Stomach smooth muscle (tissue), 2 donors: ENCODE measurements at regions not wholly inside any gene's neighbourhood (a gene's known extent, or its start where the extent isn't known, plus 50 kb on each side); places are given as distances from the start of the nearest gene placed in this dataset.

ENCODE experiments used
- H3K27ac ChIP-seq: one replicate; pipeline ENCODE4 v1.7.0; 2013; ENCODE audit warnings: mild to moderate bottlenecking, low read length, inconsistent platforms
- H3K27me3 ChIP-seq, 2 donors: one replicate each; pipeline ENCODE4 v1.7.0; 2013; ENCODE audit warnings: low read length in 2 of 2; ENCODE audit not compliant: insufficient read depth in 2 of 2, control insufficient read depth in 1 of 2
- H3K36me3 ChIP-seq, 2 donors: one replicate each; pipeline ENCODE4 v1.7.0; 2013; ENCODE audit warnings: low read length in 2 of 2; ENCODE audit not compliant: control insufficient read depth in 2 of 2, insufficient read depth in 2 of 2
- H3K4me1 ChIP-seq: one replicate; pipeline ENCODE4 v1.7.0; 2013; ENCODE audit warnings: low read length; ENCODE audit not compliant: control insufficient read depth, insufficient read depth
- H3K4me3 ChIP-seq, 2 donors: one replicate each; pipeline ENCODE4 v1.7.0; 2013; ENCODE audit warnings: low read length in 2 of 2
- H3K9ac ChIP-seq, 2 donors: one replicate each; pipeline ENCODE4 v1.7.0; 2013; ENCODE audit warnings: low read length in 2 of 2, mild to moderate bottlenecking in 1 of 2
- H3K9me3 ChIP-seq, 2 donors: one replicate each; pipeline ENCODE4 v1.7.0; 2013; ENCODE audit warnings: low read length in 2 of 2; ENCODE audit not compliant: control insufficient read depth in 2 of 2
- donor health status: healthy.
- donor health status: Pancreatic carcinoma.

DNA sequence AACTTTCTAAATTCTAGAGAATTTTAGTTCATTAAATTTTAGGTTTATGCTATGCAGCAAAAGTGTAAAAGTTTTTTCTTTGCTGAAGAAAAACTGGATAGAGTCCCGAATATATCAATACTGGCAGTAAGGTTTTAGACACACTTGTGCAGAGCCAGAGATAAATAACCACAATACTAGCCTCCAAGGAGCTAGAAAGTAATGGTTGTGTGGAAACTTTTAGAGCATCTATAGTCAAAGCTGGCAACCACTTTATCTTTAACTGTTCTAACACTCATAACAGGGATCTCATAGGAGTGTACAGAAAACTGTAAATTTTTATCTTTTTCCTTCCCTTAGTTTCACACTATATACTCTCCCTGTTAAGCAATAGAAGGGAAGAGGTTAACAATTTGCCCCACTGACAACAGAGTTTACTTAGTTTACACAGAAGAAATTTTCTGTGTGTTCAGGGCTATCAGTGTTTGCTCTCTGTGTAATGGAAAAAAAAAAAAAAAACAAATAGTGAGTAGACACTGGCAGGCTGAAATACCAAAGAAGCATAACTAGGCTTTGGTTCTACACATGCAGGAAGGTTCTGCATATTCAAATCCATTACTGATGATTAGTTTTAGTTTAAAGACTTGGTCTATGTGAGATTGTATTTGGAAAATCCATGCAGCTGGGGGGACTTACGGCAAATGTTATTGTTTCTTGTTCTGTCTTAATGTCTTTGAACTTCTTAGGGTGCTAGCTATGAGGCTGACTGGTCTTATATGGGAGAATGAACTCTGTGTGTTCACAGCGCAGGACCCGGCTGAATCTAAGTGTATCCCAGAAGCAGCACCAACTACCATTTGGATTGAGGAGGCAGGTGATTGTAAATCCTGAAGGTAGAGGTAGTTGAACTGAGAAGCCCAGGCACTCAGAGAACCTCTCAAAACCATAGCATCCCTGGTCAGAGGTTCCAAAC is 187.6 kb downstream of the PCSK1 start:
- peaks cover 2% of the 10 kb centered on the region for H3K4me1 ChIP-seq
- no peaks in the 10 kb centered on the region for H3K9me3 ChIP-seq
- no peak overlapping the region for H3K9ac ChIP-seq
- no peak overlapping the region for H3K4me3 ChIP-seq
- H3K27ac ChIP-seq: no peak overlapping the region
- no peaks in the 10 kb centered on the region for H3K36me3 ChIP-seq
- H3K27me3 ChIP-seq: no peaks in the 10 kb centered on the region

DNA sequence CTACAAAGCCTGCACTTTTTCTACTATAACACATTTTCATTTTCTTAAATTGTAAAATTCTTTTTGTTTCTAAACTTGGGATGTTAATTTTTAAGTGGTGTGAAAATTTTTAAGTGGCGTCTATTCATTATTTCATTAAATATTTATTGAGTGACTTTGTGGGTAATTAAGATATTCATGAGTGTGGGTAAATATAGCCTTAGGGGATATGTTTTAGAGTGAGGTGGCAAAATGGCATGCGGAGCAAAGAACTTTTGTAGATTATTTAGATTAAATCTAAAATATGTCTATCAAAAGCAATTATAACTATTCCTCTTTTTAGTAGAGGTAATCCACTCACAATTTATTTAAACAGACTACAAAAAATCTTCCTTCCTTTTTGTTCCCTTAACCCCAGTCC is 188.4 kb downstream of the PCSK1 start:
- Histone ChIP-seq H3K4me3 (no peak overlapping the region), H3K36me3 (no peaks in the 10 kb centered on the region), H3K9ac (no peak overlapping the region), H3K9me3 (no peaks in the 10 kb centered on the region), H3K27me3 (no peaks in the 10 kb centered on the region), H3K27ac (no peak overlapping the region), H3K4me1 (peaks cover 2% of the 10 kb centered on the region)

- no peaks in the 10 kb centered on the region for H3K9me3 ChIP-seq
- no peak overlapping the region for H3K27ac ChIP-seq
- H3K4me1 ChIP-seq: peaks cover 2% of the 10 kb centered on the region
Measured at GRCh38 chr5:96243862-96244261, 189.2 kb downstream of the PCSK1 start.

GRCh38 chr5:96243203-96243602 is 189.8 kb downstream of the PCSK1 start:
- peaks cover 2% of the 10 kb centered on the region for H3K4me1 ChIP-seq
- H3K9me3 ChIP-seq: no peaks in the 10 kb centered on the region

More at GRCh38 chr5:96243862-96244261, 189.2 kb downstream of the PCSK1 start:
- H3K36me3 ChIP-seq: no peaks in the 10 kb centered on the region
- no peak overlapping the region for H3K9ac ChIP-seq
- H3K4me3 ChIP-seq: no peak overlapping the region
- no peaks in the 10 kb centered on the region for H3K27me3 ChIP-seq

DNA sequence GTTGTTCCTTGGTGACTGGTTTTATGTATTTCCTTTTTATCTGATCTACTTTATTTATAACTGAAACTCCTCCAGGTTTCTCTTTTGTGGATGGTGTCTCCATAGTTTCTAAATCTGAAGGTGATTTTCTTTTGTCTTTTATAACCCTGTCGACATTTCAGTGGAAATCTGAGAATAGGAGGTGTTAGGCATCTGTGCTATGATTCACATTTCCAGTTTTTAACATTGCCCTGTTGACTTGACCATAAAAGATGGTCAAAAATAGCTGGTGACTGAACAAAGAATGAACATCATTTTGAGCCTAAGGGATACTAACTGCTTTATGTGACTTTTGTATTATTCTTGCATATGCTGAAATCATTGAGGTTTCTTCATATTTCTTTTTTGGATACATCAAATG is 190.5 kb downstream of the PCSK1 start:
- H3K4me1 ChIP-seq: no peaks in the 10 kb centered on the region
- no peak overlapping the region for H3K27ac ChIP-seq
- no peak overlapping the region for H3K9ac ChIP-seq
- no peaks in the 10 kb centered on the region for H3K36me3 ChIP-seq
- no peaks in the 10 kb centered on the region for H3K27me3 ChIP-seq
- no peaks in the 10 kb centered on the region for H3K9me3 ChIP-seq
- H3K4me3 ChIP-seq: no peak overlapping the region

More at GRCh38 chr5:96243203-96243602, 189.8 kb downstream of the PCSK1 start:
- Histone ChIP-seq H3K27ac (no peak overlapping the region), H3K4me3 (no peak overlapping the region), H3K36me3 (no peaks in the 10 kb centered on the region), H3K27me3 (no peaks in the 10 kb centered on the region), H3K9ac (no peak overlapping the region)

- H3K27me3 ChIP-seq: no peaks in the 10 kb centered on the region
- H3K4me1 ChIP-seq: peaks cover 6% of the 10 kb centered on the region
- no peaks in the 10 kb centered on the region for H3K9me3 ChIP-seq
- no peaks in the 10 kb centered on the region for H3K36me3 ChIP-seq
- no peak overlapping the region for H3K27ac ChIP-seq
- H3K4me3 ChIP-seq: no peak overlapping the region
- H3K9ac ChIP-seq: no peak overlapping the region
Measured at GRCh38 chr5:96236831-96237230, 196.2 kb downstream of the PCSK1 start.

DNA sequence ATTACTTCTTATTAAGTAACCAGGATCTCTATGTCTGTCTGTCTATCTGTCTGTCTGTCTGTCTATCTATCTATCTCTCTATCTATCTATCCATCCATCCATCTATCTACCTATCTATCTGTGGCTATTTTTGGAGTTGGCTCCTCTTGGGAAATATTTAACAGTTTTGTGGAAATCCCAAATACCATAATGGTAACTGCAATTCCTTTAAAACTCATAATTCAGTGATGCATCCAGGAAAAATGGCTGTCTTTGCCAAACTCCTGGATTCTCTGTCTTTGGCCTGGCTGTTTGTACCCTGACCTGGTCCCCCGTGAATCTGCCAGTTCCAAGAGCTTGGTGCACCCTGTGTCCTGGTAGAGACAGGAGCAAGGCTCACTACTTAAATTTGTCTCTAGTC is 197.0 kb downstream of the PCSK1 start:
- Histone ChIP-seq H3K9ac (no peak overlapping the region), H3K27ac (peak overlapping the region; percentile 50), H3K4me3 (no peak overlapping the region), H3K27me3 (no peaks in the 10 kb centered on the region), H3K36me3 (no peaks in the 10 kb centered on the region), H3K9me3 (no peaks in the 10 kb centered on the region), H3K4me1 (peaks cover 6% of the 10 kb centered on the region)

GRCh38 chr5:96235008-96235910 is 197.8 kb downstream of the PCSK1 start:
- Histone ChIP-seq H3K9ac (no peak overlapping the region), H3K27me3 (no peaks in the 10 kb centered on the region), H3K4me3 (peak overlapping the region; percentile 16 to 43), H3K36me3 (no peaks in the 10 kb centered on the region), H3K27ac (peak overlapping the region; percentile 50), H3K9me3 (no peaks in the 10 kb centered on the region), H3K4me1 (peaks cover 6% of the 10 kb centered on the region)

DNA sequence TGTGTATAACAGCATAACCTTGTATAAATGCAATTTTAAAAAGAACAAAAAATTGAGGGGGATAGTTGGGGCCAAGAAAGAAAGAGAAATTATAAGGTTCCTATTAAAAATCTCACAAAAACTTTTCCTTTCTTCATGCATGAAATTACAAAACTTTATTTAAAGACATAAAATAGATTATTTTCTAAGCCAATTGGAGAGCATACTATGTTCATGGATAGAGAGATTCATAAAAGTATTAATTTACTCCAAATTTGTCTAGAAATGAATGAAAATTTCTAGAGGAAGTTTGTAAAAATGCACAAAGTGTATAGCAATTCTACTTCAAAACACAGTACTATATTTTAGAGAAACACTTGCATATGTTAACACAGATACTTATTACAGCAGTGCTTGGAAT is 200.4 kb downstream of the PCSK1 start:
- no peaks in the 10 kb centered on the region for H3K27me3 ChIP-seq
- H3K9me3 ChIP-seq: no peaks in the 10 kb centered on the region
- no peaks in the 10 kb centered on the region for H3K36me3 ChIP-seq
- no peak overlapping the region for H3K9ac ChIP-seq
- H3K4me3 ChIP-seq: no peak overlapping the region
- H3K27ac ChIP-seq: no peak overlapping the region
- H3K4me1 ChIP-seq: peaks cover 6% of the 10 kb centered on the region

- Histone ChIP-seq H3K9ac (no peak overlapping the region), H3K9me3 (no peaks in the 10 kb centered on the region), H3K36me3 (no peaks in the 10 kb centered on the region), H3K4me3 (no peak overlapping the region), H3K4me1 (peaks cover 5% of the 10 kb centered on the region), H3K27ac (no peak overlapping the region), H3K27me3 (no peaks in the 10 kb centered on the region)
Measured at GRCh38 chr5:96229188-96229587, 203.9 kb downstream of the PCSK1 start.
